NCI-H510A (cell line): ENCODE measurements at regions not wholly inside any gene's neighbourhood (a gene's known extent, or its start where the extent isn't known, plus 50 kb on each side); places are given as distances from the start of the nearest gene placed in this dataset.
"Not testable (repeated sequence)": the region's sequence is repeated elsewhere in the genome, so short reads cannot be mapped to it uniquely, and the experiment has no call there.

Experiments used
- DNase-seq: peaks from one replicate; lab custom pipeline; 2025; lab: John Stamatoyannopoulos, UW

GRCh38 chr18:40152859-40153258, 1802.2 kb upstream of the PIK3C3 start:
- DNase-seq: no peak

- DNase-seq: no peak
These were observed 1806.1 kb upstream of the PIK3C3 start for GRCh38 chr18:40148960-40149359.

- no peak for DNase-seq
These were observed 1821.8 kb upstream of the PIK3C3 start for GRCh38 chr18:40133253-40133652.

GRCh38 chr18:40132438-40132837, 1822.6 kb upstream of the PIK3C3 start:
- not testable (repeated sequence) for DNase-seq

- DNase-seq: no peak
These were observed 1830.9 kb upstream of the PIK3C3 start for GRCh38 chr18:40124107-40124506.

- no peak for DNase-seq
These were observed 1834.1 kb upstream of the PIK3C3 start for GRCh38 chr18:40120796-40121391.

- no peak for DNase-seq
These were observed 1834.7 kb upstream of the PIK3C3 start for GRCh38 chr18:40120356-40120755.

GRCh38 chr18:40119581-40119980, 1835.5 kb upstream of the PIK3C3 start:
- DNase-seq: not testable (repeated sequence)

GRCh38 chr18:40110455-40110854, 1844.6 kb upstream of the PIK3C3 start:
- no peak for DNase-seq

GRCh38 chr18:40109252-40110049, 1845.6 kb upstream of the PIK3C3 start:
- peak; percentile 13 for DNase-seq

- DNase-seq: peak; percentile 25
These were observed 1846.4 kb upstream of the PIK3C3 start for GRCh38 chr18:40108596-40108995.

GRCh38 chr18:40102903-40103302, 1852.1 kb upstream of the PIK3C3 start:
- DNase-seq: no peak

GRCh38 chr18:40099641-40100040, 1855.4 kb upstream of the PIK3C3 start:
- no peak for DNase-seq

GRCh38 chr18:40096675-40097074, 1858.4 kb upstream of the PIK3C3 start:
- DNase-seq: no peak

- DNase-seq: no peak
These were observed 1860.6 kb upstream of the PIK3C3 start for GRCh38 chr18:40094441-40094840.

GRCh38 chr18:40088130-40088529, 1866.9 kb upstream of the PIK3C3 start:
- DNase-seq: no peak

GRCh38 chr18:40079786-40080185, 1875.2 kb upstream of the PIK3C3 start:
- no peak for DNase-seq

- no peak for DNase-seq
These were observed 1879.4 kb upstream of the PIK3C3 start for GRCh38 chr18:40075616-40076015.

- no peak for DNase-seq
These were observed 1882.3 kb upstream of the PIK3C3 start for GRCh38 chr18:40072761-40073160.

GRCh38 chr18:40066368-40066767, 1888.7 kb upstream of the PIK3C3 start:
- DNase-seq: no peak

GRCh38 chr18:40063488-40063887, 1891.5 kb upstream of the PIK3C3 start:
- DNase-seq: no peak

GRCh38 chr18:40061086-40061485, 1893.9 kb upstream of the PIK3C3 start:
- DNase-seq: no peak

GRCh38 chr18:40060562-40060961, 1894.5 kb upstream of the PIK3C3 start:
- no peak for DNase-seq
